Astrocyte (in vitro differentiated cells and primary cell): ENCODE measurements at regions not wholly inside any gene's neighbourhood (a gene's known extent, or its start where the extent isn't known, plus 50 kb on each side); places are given as distances from the start of the nearest gene placed in this dataset.

Experiments
- DNase-seq: peaks from one replicate; pipeline ENCODE4 v3.0.0-alpha.2; 2010; ENCODE audit warnings: low read depth
- FAIRE-seq: peaks from 2 replicates; lab custom pipeline; 2011; peaks lifted over from hg19 to GRCh38; lab: Jason Lieb, UNC
- H2AFZ ChIP-seq: 2 replicates; pipeline ENCODE4 v1.6.0; 2012; ENCODE audit warnings: low read depth, low read length, inconsistent platforms
- H3K27ac ChIP-seq: 2 replicates; pipeline ENCODE4 v1.5.1; 2011; ENCODE audit warnings: low read depth, low read length, inconsistent platforms
- H3K27me3 ChIP-seq: 2 replicates; pipeline ENCODE4 v1.6.0; 2011; ENCODE audit warnings: low read length, inconsistent platforms; ENCODE audit not compliant: insufficient read depth
- H3K36me3 ChIP-seq: 2 replicates; pipeline ENCODE4 v1.5.1; 2011; ENCODE audit warnings: low read length, inconsistent platforms; ENCODE audit not compliant: insufficient read depth
- H3K4me1 ChIP-seq: 2 replicates; pipeline ENCODE4 v1.5.1; 2011; ENCODE audit warnings: low read length, inconsistent platforms; ENCODE audit not compliant: insufficient read depth
- H3K4me2 ChIP-seq: 2 replicates; pipeline ENCODE4 v1.6.0; 2012; ENCODE audit warnings: low read length, inconsistent platforms
- H3K4me3 ChIP-seq: 2 replicates; pipeline ENCODE4 v1.5.1; 2011; ENCODE audit warnings: low read depth, mild to moderate bottlenecking, low read length, inconsistent platforms; ENCODE audit not compliant: insufficient read depth
- H3K79me2 ChIP-seq: 2 replicates; pipeline ENCODE4 v1.6.0; 2012; ENCODE audit warnings: mild to moderate bottlenecking, low read length, inconsistent platforms; ENCODE audit not compliant: insufficient read depth
- H3K9ac ChIP-seq: 2 replicates; pipeline ENCODE4 v1.6.0; 2012; ENCODE audit warnings: mild to moderate bottlenecking, low read length, inconsistent platforms
- H3K9me3 ChIP-seq: 2 replicates; pipeline ENCODE4 v1.5.1; 2012; ENCODE audit warnings: low read depth, mild to moderate bottlenecking, low read length, inconsistent platforms; ENCODE audit not compliant: insufficient read depth
- H4K20me1 ChIP-seq: 2 replicates; pipeline ENCODE4 v1.6.0; 2012; ENCODE audit warnings: low read length, inconsistent platforms; ENCODE audit not compliant: insufficient read depth
- H3K27ac Mint-ChIP-seq: one replicate; pipeline ENCODE4 v1.8.0; 2021; ENCODE audit warnings: mild to moderate bottlenecking, mixed read lengths; ENCODE audit not compliant: unreplicated experiment
- H3K27me3 Mint-ChIP-seq: one replicate; pipeline ENCODE4 v1.8.0; 2021; ENCODE audit warnings: low read depth, mixed read lengths; ENCODE audit not compliant: unreplicated experiment
- H3K36me3 Mint-ChIP-seq: one replicate; pipeline ENCODE4 v1.8.0; 2021; ENCODE audit warnings: low read depth, mixed read lengths; ENCODE audit not compliant: unreplicated experiment
- H3K4me1 Mint-ChIP-seq: one replicate; pipeline ENCODE4 v1.8.0; 2021; ENCODE audit warnings: low read depth, mixed read lengths; ENCODE audit not compliant: unreplicated experiment
- H3K4me3 Mint-ChIP-seq: one replicate; pipeline ENCODE4 v1.8.0; 2021; ENCODE audit warnings: mild to moderate bottlenecking, moderate library complexity, mixed read lengths; ENCODE audit not compliant: unreplicated experiment
- H3K9me3 Mint-ChIP-seq: one replicate; pipeline ENCODE4 v1.8.0; 2021; ENCODE audit warnings: mild to moderate bottlenecking, mixed read lengths; ENCODE audit not compliant: unreplicated experiment
- EZH2 ChIP-seq: IDR thresholded peaks from 2 replicates; pipeline ENCODE4 v1.6.1; 2012; ENCODE audit warnings: mild to moderate bottlenecking, low read length, inconsistent platforms; ENCODE audit not compliant: insufficient read depth
- TF ChIP-seq, protein P1 (sequence below): IDR thresholded peaks from 2 replicates; pipeline ENCODE4 v1.5.1; 2011; ENCODE audit warnings: low read depth, mild to moderate bottlenecking, inconsistent platforms, low read length, moderate library complexity; ENCODE audit not compliant: insufficient read depth

GRCh38 chrX:39335513-39336235 lies 534.4 kb downstream of the MID1IP1 start:
- Histone ChIP-seq H3K79me2 (no peaks in the 10 kb centered on the region), H2AFZ (no peak overlapping the region), H3K27ac (no peak overlapping the region), H3K9me3 (no peaks in the 10 kb centered on the region), H3K27me3 (no peaks in the 10 kb centered on the region), H3K4me3 (no peak overlapping the region), H4K20me1 (no peaks in the 10 kb centered on the region), H3K4me1 (no peaks in the 10 kb centered on the region), H3K4me2 (no peak overlapping the region), H3K36me3 (no peaks in the 10 kb centered on the region), H3K9ac (no peak overlapping the region)
- TF ChIP-seq, protein P1, sequence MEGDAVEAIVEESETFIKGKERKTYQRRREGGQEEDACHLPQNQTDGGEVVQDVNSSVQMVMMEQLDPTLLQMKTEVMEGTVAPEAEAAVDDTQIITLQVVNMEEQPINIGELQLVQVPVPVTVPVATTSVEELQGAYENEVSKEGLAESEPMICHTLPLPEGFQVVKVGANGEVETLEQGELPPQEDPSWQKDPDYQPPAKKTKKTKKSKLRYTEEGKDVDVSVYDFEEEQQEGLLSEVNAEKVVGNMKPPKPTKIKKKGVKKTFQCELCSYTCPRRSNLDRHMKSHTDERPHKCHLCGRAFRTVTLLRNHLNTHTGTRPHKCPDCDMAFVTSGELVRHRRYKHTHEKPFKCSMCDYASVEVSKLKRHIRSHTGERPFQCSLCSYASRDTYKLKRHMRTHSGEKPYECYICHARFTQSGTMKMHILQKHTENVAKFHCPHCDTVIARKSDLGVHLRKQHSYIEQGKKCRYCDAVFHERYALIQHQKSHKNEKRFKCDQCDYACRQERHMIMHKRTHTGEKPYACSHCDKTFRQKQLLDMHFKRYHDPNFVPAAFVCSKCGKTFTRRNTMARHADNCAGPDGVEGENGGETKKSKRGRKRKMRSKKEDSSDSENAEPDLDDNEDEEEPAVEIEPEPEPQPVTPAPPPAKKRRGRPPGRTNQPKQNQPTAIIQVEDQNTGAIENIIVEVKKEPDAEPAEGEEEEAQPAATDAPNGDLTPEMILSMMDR, result no peak
- no peak for TF ChIP-seq EZH2
- Mint-ChIP-seq H3K36me3 (no peaks in the 10 kb centered on the region), H3K27me3 (peaks cover 23% of the 10 kb centered on the region), H3K9me3 (no peaks in the 10 kb centered on the region), H3K4me3 (no peak overlapping the region), H3K4me1 (peaks cover 9% of the 10 kb centered on the region), H3K27ac (no peak overlapping the region)
- DNase-seq, result no peak
- peak; percentile 29 for FAIRE-seq

DNA sequence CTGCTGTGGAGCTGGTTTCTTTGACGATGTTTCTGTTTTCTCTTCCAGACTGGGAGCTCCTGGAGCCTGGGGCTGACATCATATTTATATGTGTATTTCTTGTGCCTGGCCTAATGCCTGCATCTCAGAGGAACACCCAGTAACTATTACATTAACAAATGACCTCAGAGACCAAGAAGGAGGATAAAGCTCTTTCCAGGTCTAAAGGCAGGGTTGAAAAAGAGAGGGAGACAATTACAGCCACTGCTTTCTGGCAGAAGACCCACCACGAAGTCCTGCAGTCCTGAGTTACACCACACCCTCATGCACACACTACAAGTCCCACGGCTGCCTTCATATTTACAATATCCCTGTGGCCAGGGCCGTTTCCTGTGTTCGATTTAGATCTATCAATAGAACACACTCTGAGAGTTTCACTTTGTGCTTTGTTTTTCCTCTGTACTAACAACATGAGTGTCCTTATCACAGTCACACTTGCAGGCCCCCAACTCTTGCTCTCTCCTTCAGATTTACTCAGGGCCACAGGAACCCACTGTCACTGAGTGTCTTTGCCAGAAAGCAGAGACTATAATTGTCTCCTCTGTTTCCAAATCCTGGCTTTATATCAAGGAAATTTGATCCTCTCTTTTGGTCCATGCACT lies 535.5 kb downstream of the MID1IP1 start:
- Histone ChIP-seq H3K27ac (no peak overlapping the region), H4K20me1 (no peaks in the 10 kb centered on the region), H3K27me3 (no peaks in the 10 kb centered on the region), H3K4me1 (no peaks in the 10 kb centered on the region), H3K9me3 (no peaks in the 10 kb centered on the region), H3K4me2 (no peak overlapping the region), H3K4me3 (no peak overlapping the region), H3K9ac (no peak overlapping the region), H2AFZ (no peak overlapping the region), H3K36me3 (no peaks in the 10 kb centered on the region), H3K79me2 (no peaks in the 10 kb centered on the region)
- DNase-seq (no peak), FAIRE-seq (peak; percentile 23)
- Mint-ChIP-seq H3K4me3 (no peak overlapping the region), H3K9me3 (no peaks in the 10 kb centered on the region), H3K27me3 (peaks cover 34% of the 10 kb centered on the region), H3K36me3 (no peaks in the 10 kb centered on the region), H3K4me1 (peaks cover 6% of the 10 kb centered on the region), H3K27ac (no peak overlapping the region)
- TF ChIP-seq, protein P1, result no peak
- no peak for TF ChIP-seq EZH2

- H3K4me1 Mint-ChIP-seq, result peaks cover 6% of the 10 kb centered on the region
- H3K9me3 Mint-ChIP-seq, result no peaks in the 10 kb centered on the region
- Histone ChIP-seq H3K79me2 (no peaks in the 10 kb centered on the region), H3K4me2 (no peak overlapping the region), H3K4me1 (no peaks in the 10 kb centered on the region), H3K4me3 (no peak overlapping the region), H3K9me3 (no peaks in the 10 kb centered on the region), H2AFZ (no peak overlapping the region), H3K36me3 (no peaks in the 10 kb centered on the region), H3K27ac (no peak overlapping the region), H3K27me3 (no peaks in the 10 kb centered on the region), H3K9ac (no peak overlapping the region), H4K20me1 (no peaks in the 10 kb centered on the region)
- no peaks in the 10 kb centered on the region for H3K36me3 Mint-ChIP-seq
- FAIRE-seq (no peak), DNase-seq (no peak)
- no peak overlapping the region for H3K4me3 Mint-ChIP-seq
- no peak overlapping the region for H3K27ac Mint-ChIP-seq
- TF ChIP-seq, protein P1, result no peak
- TF ChIP-seq EZH2, result no peak
- peaks cover 35% of the 10 kb centered on the region for H3K27me3 Mint-ChIP-seq
Measured at GRCh38 chrX:39337451-39337850, 536.2 kb downstream of the MID1IP1 start.
